PC-9 (cell line): ENCODE measurements at regions not wholly inside any gene's neighbourhood (a gene's known extent, or its start where the extent isn't known, plus 50 kb on each side); places are given as distances from the start of the nearest gene placed in this dataset.

ENCODE experiments used
- BruUV-seq: library from RNA; stranded (reverse); fragments of 400-500 nt; replicated peaks from 2 replicates; lab custom pipeline; 2021; lab: Mats Ljungman, UMichigan
- CTCF ChIA-PET: fragments of 300-600 bp; sonication (Branson Sonifier 250); formaldehyde crosslinking; loops from one replicate; lab custom pipeline; 2022; ENCODE audit warnings: antibody characterized with exemption; lab: Charles Lee
- POLR2A ChIA-PET: fragments of 300-600 bp; sonication (Branson Sonifier 250); formaldehyde crosslinking; loops from one replicate; lab custom pipeline; 2022; ENCODE audit warnings: antibody characterized with exemption; ENCODE audit not compliant: unreplicated experiment; lab: Charles Lee
- DNase-seq, 2 experiments: peaks; one replicate each; pipeline versions ENCODE4 v3.0.0 to v3.0.0-alpha.2; 2015 to 2022; ENCODE audit warnings: mixed read lengths in 1 of 2
- H2AFZ ChIP-seq: fragments of 200-600 bp; sonication (generic); 2 replicates; pipeline ENCODE4 v1.8.1; 2017; ENCODE audit warnings: antibody characterized with exemption
- H3F3A ChIP-seq: fragments of 200-600 bp; sonication (generic); 2 replicates; pipeline ENCODE4 v1.8.1; 2017; ENCODE audit warnings: antibody characterized with exemption, mild to moderate bottlenecking, low read depth; ENCODE audit not compliant: insufficient read depth
- H3K27ac ChIP-seq: fragments of 200-600 bp; sonication (generic); 2 replicates; pipeline ENCODE4 v1.6.1; 2016; ENCODE audit warnings: mixed run types
- H3K27me3 ChIP-seq: fragments of 200-600 bp; sonication (generic); 2 replicates; pipeline ENCODE4 v1.6.1; 2016; ENCODE audit warnings: low read depth, mixed run types; ENCODE audit not compliant: insufficient read depth
- H3K36me3 ChIP-seq: fragments of 200-600 bp; sonication (generic); 2 replicates; pipeline ENCODE4 v1.6.1; 2016; ENCODE audit warnings: low read depth, mixed run types
- H3K4me1 ChIP-seq: fragments of 200-600 bp; sonication (generic); replicated peaks from 2 replicates; pipeline ENCODE4 v1.6.1; 2016; ENCODE audit warnings: mixed run types; ENCODE audit not compliant: insufficient read depth
- H3K4me2 ChIP-seq: fragments of 200-600 bp; sonication (generic); 2 replicates; pipeline ENCODE4 v1.6.1; 2017; ENCODE audit warnings: mixed run types
- H3K4me3 ChIP-seq: fragments of 200-600 bp; sonication (generic); 2 replicates; pipeline ENCODE4 v1.6.1; 2016; ENCODE audit warnings: mixed run types
- H3K79me2 ChIP-seq: fragments of 200-600 bp; sonication (generic); 2 replicates; pipeline ENCODE4 v1.6.1; 2017; ENCODE audit warnings: low read depth, mixed run types
- H3K9me2 ChIP-seq: fragments of 200-600 bp; sonication (generic); 2 replicates; pipeline ENCODE4 v1.8.1; 2017; ENCODE audit warnings: mild to moderate bottlenecking; ENCODE audit not compliant: insufficient read depth
- H3K9me3 ChIP-seq: fragments of 200-600 bp; sonication (generic); 2 replicates; pipeline ENCODE4 v1.8.1; 2016; ENCODE audit warnings: low read depth; ENCODE audit not compliant: insufficient read depth
- H4K20me1 ChIP-seq: fragments of 200-600 bp; sonication (generic); 2 replicates; pipeline ENCODE4 v1.8.1; 2017; ENCODE audit not compliant: insufficient read depth
- EZH2 ChIP-seq: fragments of 200-600 bp; sonication (generic); IDR thresholded peaks from 2 replicates; pipeline ENCODE4 v1.8.0; 2017; ENCODE audit warnings: antibody characterized with exemption, low read depth
- intact Hi-C: fragments of 100-400 bp; cut with micrococcal nuclease; formaldehyde crosslinking; loops from one replicate; pipeline ENCODE4 v1.10.0; 2022; ENCODE audit not compliant: unreplicated experiment
- TF ChIP-seq, protein P1 (sequence below): fragments of 200-600 bp; sonication (generic); conservative IDR thresholded peaks from 2 replicates; pipeline ENCODE4 v1.6.1; 2017; ENCODE audit warnings: mixed run types, antibody characterized with exemption, mild to moderate bottlenecking, moderate library complexity

DNA sequence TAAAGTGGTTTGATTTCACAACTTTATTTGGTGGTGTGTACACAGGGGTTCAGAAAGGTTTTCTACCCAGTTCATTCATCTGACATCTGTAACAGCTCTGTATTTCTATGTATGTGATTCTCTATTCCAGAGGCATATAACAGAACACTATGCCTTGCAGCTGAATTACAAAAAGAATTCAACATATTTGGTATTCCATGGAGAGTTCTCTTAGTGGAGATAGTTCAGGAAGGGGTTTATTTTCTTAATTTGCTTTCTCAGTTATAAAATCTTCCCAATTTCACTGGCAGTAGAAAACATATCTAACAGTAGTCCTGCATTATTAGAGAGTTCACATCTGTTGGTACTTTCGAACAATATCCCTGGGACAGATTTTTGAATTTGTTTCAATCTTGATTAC is 207.9 kb upstream of the LYPLAL1 start:
- no peaks in the 10 kb centered on the region for H3K4me1 ChIP-seq
- no peaks in the 10 kb centered on the region for H3K36me3 ChIP-seq
- H3K9me2 ChIP-seq = no peaks in the 10 kb centered on the region; the same call in 1 of the 2 replicates
- ChIA-PET POLR2A (interaction anchor here (0.6 kb wide), 1 partner anchor 621 kb away, joined by 5 read pairs; the partner anchor contains the start of gene TGFB2), CTCF (no interaction called here)
- H3K27me3 ChIP-seq = no peaks in the 10 kb centered on the region
- intact Hi-C loops = no loop called here
- no TSS peak for BruUV-seq
- no peak overlapping the region for H3K27ac ChIP-seq
- no peak overlapping the region for H3K4me2 ChIP-seq
- H3K79me2 ChIP-seq = no peaks in the 10 kb centered on the region
- H3K9me3 ChIP-seq = peaks cover 7% of the 10 kb centered on the region; the same call in 1 of the 2 replicates
- 0 out of 2 replicates have a peak overlapping the region, but pooled peaks have one; percentile 2 for H2AFZ ChIP-seq
- H3K4me3 ChIP-seq = no peak overlapping the region
- DNase-seq = no peak
- no peaks in the 10 kb centered on the region for H4K20me1 ChIP-seq
- no peaks in the 10 kb centered on the region for H3F3A ChIP-seq
- no peak for TF ChIP-seq EZH2
- TF ChIP-seq, protein P1, sequence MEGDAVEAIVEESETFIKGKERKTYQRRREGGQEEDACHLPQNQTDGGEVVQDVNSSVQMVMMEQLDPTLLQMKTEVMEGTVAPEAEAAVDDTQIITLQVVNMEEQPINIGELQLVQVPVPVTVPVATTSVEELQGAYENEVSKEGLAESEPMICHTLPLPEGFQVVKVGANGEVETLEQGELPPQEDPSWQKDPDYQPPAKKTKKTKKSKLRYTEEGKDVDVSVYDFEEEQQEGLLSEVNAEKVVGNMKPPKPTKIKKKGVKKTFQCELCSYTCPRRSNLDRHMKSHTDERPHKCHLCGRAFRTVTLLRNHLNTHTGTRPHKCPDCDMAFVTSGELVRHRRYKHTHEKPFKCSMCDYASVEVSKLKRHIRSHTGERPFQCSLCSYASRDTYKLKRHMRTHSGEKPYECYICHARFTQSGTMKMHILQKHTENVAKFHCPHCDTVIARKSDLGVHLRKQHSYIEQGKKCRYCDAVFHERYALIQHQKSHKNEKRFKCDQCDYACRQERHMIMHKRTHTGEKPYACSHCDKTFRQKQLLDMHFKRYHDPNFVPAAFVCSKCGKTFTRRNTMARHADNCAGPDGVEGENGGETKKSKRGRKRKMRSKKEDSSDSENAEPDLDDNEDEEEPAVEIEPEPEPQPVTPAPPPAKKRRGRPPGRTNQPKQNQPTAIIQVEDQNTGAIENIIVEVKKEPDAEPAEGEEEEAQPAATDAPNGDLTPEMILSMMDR = no peak

DNA sequence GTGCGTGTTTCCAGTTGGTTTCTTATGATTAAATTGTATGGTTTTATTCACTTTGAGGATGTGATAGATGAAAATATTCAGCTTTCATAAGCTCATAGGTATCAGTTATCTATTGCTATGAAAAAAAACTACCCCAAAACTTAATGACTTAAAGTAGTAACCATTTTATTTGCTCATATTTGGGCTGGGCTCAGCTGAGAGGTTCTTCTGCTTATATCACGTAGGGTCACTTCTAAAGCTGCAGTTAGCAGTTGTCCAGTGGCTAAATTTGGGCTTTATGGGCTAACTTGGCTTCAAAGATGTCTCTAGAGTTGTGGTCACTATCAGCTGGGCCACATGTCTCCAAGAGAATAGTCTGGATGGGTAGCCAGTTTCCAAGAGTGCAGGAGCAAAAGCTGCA is 206.4 kb upstream of the LYPLAL1 start:
- CTCF ChIA-PET = no interaction called here
- H3K9me3 ChIP-seq = peaks cover 10% of the 10 kb centered on the region; the same call in 1 of the 2 replicates
- POLR2A ChIA-PET = no interaction called here
- H4K20me1 ChIP-seq = no peaks in the 10 kb centered on the region
- no peaks in the 10 kb centered on the region for H3F3A ChIP-seq
- no peak overlapping the region for H2AFZ ChIP-seq
- no peaks in the 10 kb centered on the region for H3K79me2 ChIP-seq
- H3K27ac ChIP-seq = no peak overlapping the region
- no TSS peak for BruUV-seq
- no peak for DNase-seq
- no peak overlapping the region for H3K4me2 ChIP-seq
- TF ChIP-seq, protein P1 = no peak
- H3K36me3 ChIP-seq = no peaks in the 10 kb centered on the region
- no peaks in the 10 kb centered on the region; the same call in 1 of the 2 replicates for H3K9me2 ChIP-seq
- no peaks in the 10 kb centered on the region for H3K27me3 ChIP-seq
- no peaks in the 10 kb centered on the region for H3K4me1 ChIP-seq
- no peak overlapping the region for H3K4me3 ChIP-seq
- intact Hi-C loops = no loop called here

DNA sequence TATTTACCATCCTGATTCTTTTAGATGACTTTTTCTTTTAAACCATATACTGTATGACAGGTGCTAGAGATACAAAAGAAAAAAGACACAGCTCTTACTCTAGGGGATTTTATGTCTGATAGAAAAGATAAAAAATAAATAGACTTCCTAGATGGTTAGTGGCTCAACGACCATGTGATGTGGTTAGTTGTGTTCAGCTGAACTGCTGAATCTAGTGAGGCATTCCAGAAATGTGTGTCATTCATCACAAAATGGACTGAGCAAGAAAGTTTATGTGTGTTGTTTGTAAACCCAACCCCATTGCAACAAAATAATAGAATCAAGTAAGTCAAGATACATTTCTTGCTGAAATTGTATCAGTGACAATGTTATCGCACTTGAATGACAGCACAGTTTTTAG is 205.8 kb upstream of the LYPLAL1 start:
- BruUV-seq = no TSS peak
- Histone ChIP-seq H3K9me2 (no peaks in the 10 kb centered on the region), H3K4me2 (no peak overlapping the region), H3K36me3 (no peaks in the 10 kb centered on the region), H4K20me1 (no peaks in the 10 kb centered on the region), H2AFZ (no peak overlapping the region), H3K4me3 (no peak overlapping the region), H3K4me1 (no peaks in the 10 kb centered on the region), H3K27ac (no peak overlapping the region), H3F3A (no peaks in the 10 kb centered on the region), H3K27me3 (no peaks in the 10 kb centered on the region), H3K9me3 (peaks cover 12% of the 10 kb centered on the region; the same call in 1 of the 2 replicates), H3K79me2 (no peaks in the 10 kb centered on the region)
- intact Hi-C loops = no loop called here
- no peak for DNase-seq
- POLR2A ChIA-PET = no interaction called here
- CTCF ChIA-PET = no interaction called here
- TF ChIP-seq EZH2 = no peak
- TF ChIP-seq, protein P1 = no peak
